Pons (tissue), 1 donor: ENCODE measurements at regions not wholly inside any gene's neighbourhood (a gene's known extent, or its start where the extent isn't known, plus 50 kb on each side); places are given as distances from the start of the nearest gene placed in this dataset.
A peak's percentile ranks its signal among the peaks of the same experiment; 100 is the strongest.
"Not testable (repeated sequence)": the region's sequence is repeated elsewhere in the genome, so short reads cannot be mapped to it uniquely, and the experiment has no call there.

ENCODE experiments used
- DNase-seq: peaks from one replicate; pipeline ENCODE4 v3.0.0-alpha.2; 2016; ENCODE audit warnings: low spot score

DNA sequence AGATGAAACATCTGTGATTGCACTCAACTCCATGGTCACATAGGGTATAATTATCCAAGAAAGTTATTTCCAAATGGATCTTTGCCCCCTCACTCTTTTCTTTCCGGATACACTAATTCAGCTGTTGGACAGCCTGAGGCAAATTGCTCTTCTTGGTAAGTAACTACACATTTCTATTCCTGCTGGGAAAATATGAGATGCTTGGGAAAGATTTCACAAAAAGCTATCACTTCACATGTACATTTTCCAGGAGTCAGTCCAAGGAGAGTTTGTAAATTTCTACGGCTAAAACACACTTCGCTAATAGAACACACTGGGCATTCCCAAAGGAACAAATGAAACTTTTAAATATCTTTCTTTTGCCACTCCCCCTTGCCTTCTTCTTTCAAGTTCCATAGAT is 123.0 kb upstream of the GRIA1 start:
- no peak for DNase-seq

DNA sequence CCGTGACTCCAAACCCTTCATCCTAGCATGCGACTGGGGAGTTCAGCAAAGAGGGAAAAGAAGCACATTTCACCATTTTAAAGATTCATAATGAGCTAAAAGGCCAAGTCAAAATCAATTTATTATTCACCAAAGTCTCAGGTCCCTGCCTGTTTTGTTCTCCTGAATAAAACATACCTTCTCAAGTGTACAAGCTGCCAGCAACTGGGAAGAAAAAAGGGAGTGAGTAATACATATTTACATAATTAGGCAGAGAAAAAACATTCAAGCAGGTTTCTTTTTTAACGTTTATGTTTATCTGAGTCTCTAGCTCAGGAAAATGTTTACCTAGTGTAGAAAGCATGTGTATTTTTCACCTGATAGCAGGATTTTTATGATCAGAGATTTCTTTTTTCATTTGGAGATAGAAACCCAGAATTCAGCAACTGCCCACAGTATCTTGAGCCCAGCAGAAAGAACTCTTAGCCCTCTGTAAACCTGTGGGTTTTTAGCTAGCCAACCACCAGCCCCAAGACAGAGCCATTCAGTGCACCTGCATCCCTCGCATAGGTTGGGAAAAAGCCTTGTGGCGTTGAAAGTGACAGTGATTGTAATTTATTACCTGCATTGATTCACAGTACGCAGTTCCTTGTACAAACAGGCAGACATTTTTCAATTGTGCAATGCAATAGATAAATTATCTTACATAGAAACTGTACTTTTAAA is 117.9 kb upstream of the GRIA1 start:
- no peak for DNase-seq

DNA sequence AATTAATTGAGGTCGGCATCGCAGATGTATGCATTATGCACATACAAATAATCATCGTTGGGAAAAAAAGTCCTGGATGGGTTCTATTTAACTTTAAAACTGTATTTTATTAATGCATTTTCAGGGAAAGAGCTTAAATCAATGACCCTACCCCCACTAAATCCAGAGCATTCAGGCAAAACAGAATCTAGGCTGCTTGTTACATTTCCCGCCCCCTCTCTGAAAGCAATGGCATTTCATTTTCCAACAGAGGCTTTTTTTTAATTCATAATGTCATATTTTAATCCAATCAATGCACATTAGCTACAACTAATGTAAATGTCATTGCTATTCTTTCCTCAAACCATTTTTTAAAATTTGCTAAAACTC is 117.4 kb upstream of the GRIA1 start:
- no peak for DNase-seq

DNA sequence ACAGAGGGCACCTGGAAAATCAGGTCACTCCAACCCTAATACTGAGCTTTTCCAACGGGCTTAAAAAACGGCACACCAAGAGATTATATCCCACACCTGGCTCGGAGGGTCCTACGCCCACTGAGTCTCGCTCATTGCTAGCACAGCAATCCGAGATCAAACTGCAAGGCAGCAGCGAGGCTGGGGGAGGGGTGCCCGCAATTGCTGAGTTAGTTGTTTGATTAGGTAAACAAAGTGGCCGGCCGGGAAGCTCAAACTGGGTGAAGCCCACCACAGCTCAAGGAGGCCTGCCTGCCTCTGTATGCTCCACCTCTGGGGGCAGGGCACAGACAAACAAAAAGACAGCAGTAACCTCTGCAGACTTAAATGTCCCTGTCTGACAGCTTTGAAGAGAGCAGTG is 108.8 kb upstream of the GRIA1 start:
- DNase-seq: not testable (repeated sequence)

DNA sequence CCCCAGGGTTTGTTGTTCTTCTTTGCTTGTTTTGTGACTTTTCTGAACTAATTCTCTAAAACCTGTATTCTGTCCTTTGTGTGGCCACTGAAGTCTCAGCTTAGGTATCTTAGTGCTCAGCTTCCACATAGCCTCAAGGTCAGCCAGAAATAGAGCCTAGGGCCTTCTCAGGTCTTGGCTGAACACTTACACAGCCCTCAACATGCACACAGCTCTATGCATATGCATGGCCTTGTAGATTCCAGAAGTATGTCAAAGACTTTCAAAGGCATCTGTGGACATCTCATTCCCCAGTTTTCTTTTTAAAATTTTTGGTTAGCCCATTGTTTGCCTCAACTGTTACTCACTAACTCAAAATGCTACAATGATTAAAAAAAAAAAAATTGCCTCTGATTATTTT is 99.9 kb upstream of the GRIA1 start:
- DNase-seq: no peak

DNA sequence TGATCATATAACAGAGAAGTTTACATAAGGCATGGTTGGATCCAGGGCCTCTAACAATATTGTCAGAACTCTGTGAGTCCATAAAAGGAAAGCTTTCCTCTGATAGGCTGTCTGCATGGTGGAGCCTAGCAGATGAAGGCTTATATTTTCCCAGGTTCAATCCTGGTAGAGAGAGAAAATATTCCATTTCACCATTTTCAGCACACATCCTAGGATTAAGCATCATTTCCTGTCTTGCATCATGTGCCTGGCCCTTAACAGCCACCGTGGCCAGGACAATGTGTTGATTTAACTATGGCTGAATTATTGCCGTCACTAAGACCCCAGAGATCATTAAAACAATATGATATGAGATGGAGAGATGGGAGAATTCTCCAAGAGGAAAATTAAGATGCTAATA is 90.9 kb upstream of the GRIA1 start:
- DNase-seq: no peak

DNA sequence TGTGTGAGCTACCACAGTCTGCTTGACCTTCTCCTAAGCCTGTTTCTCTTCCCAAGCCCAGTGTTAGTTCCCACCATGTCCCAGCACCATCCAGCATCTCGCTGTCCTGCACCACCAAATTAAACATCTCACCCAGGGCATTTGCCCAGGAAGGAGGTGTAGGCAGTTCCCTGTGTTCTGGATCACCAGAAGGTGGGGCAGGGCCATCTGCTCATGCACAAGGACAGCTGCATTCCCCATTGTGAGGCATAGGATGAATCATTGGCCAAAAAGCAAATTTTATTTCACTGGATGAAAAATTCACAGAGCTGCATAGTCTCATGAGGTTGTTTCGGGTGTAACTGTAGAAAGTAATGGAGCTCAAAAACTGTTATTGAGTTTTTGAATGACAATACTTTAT is 89.5 kb upstream of the GRIA1 start:
- peak; percentile 12 for DNase-seq

DNA sequence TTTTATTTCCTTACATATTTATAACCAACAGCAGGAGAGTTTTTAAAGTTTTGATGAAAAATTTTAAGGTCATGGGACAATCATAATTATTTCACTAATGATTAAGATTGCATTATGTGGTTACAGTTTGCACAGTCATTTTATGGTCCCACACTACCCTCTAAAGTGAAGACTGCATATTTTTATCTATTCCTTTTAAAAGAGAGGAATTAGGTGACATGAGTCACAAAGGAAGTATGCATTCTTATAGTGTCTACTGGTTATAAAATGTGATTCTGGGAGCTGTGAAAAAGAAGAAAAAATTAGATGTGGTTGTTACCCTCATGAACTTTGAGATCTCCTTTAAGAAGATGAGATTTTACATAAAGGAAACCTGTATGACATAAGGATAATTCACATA is 87.9 kb upstream of the GRIA1 start:
- DNase-seq: no peak

DNA sequence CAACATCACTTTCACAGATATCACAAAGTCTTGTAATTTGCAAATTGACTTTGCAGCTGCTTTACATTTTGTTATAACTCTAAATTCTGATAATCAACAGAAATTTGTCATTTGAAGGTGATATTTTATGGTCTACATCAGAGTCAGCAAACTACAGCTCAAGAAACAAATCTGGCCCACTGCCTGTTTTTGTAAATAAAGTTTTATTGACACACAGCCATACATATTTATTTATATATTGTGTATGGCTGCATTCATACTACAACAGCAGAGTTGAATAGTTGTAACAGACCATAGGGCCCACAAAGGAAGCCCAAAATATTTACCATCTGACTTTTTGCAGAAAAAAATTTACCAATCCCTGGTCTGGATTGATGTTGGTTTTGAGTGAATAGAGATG is 87.0 kb upstream of the GRIA1 start:
- no peak for DNase-seq

DNA sequence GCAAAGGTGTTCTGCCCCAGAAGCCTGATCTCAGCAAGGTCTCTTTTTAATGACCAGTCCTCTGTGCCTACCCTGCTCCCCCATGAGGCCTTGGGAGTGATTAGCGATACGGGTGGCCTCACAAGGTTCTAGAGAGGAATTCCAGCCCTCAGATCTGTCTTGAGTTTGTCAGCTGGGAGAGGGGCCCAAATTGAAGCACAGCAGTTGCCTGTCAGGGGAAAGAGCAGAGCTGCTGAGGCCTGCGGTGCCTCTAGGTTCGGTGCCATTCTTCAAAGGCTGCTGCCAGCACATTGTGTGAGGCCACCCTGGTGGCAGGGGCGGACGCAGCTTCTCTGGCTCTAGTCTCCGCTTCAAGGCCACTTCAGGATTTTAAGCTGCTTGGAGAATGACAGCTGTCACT is 85.7 kb upstream of the GRIA1 start:
- DNase-seq: no peak

DNA sequence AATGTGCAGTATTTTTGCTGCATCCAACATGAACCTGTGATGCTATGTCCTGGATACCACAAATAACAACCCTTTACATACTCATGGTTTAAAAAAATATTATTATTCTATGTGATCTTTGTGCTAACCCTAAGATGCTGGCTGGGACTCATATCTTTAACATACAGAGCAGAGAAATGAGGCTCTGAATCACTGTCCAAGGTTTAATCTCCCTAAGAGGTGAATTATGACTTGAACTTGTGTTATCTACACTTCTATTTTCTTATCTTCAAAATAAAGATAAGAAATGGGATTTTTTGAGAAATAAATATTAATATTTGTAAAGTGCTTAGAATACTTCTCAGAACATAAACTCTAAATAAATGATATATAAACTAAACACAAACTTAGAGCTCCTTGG is 68.8 kb upstream of the GRIA1 start:
- no peak for DNase-seq

DNA sequence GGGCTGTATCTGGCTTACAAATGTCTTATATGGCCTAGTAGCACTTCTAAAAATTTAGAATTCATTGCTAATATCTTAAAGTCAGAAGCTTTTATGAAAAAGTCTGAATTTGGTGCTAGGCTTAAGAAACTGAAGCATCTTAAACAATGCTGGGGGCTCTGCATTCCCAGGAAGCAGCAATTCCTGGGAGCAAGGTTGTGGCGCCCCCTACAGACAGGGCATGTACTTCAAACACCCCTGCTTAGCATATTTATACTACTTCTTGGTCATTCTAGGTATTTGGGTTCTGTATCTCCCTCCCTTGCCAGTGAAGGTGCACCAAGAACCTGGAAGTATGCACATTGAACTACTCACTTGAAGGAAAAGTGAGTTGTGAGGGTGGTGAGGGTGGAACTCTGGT is 64.6 kb upstream of the GRIA1 start:
- no peak for DNase-seq

DNA sequence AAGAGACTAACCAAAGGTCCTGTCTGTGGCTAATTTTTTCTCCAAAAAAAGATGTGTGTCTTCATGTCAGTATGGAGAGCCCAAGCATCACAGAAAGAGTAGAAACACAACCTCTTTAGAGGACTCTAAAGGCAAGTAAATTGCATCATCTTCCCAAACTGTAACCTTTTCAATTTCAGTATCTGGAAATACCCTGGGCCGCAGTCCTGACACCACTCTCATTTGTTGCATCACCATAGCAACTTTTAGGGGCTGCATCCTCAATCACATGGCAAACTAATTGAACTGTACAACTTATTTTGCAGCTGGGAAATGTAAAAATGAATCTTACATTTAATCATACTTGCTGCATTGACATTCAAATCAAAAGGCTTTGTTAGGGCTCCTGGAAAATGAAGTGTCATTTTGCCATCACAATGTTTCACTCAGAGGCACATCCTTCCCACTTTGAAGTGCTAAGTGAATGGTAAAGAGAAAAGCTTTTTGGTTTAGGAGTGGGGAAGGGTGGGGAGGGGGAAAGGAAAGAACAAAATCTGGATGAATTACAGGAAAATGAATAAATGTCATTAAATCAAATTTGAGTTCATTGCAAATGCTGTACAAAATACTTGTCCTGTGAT is 60.6 kb upstream of the GRIA1 start:
- DNase-seq: no peak

DNA sequence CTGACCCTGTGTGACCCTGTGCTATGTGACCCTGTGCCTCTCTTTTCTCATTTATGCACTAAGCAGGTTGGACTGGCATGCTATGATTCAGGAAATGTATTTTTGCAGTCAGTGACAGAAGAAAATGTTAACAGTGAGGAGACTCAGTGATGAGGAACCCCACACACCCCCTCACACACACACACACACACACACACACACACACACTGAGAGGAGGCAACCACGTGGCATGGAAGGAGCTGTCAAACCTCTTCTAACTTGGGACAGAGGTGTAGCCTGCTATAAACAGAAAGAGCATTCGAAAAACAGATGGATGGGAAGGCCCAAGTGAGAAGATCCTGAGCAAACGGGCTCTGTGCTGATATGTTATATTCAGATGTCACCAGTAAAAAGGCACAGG is 57.9 kb upstream of the GRIA1 start:
- no peak for DNase-seq

DNA sequence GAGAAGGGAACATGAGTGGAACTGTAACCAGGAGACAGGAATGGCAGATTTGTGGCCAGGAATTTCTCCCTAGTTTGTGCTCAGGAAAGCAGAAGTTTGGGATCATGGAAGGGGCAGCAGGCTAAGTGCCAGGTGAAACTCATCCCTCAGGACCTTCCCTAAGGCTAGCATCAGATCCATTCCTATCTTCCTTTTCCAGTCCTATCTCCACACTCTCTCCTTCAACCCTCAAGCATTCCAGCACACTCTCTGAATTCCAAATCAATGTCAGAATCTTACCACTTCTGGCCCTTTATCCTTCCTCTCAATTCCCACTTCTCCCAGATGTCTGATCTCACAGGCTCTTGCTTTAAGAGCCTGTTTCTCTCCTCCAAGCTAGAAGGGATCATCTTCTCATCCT is 53.2 kb upstream of the GRIA1 start:
- DNase-seq: no peak

DNA sequence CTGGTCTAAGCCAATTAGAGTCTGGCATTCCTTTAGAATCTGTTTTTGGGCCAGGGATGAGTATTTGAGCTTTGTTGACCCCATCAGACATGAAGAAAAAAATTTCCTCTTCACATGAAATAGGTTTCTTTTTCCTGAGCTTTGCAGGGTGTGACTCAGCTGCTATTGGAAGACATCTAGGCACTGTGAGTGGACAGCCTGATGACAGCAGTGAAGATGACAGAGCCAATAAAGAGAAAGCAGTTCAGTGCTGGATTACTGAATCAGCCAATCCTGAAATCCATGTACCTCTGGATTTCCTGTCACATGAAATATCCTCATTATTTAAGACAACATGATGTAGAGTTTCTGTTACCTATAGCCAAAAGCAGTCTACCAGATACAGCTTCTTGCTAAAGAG is 51.3 kb upstream of the GRIA1 start:
- no peak for DNase-seq
